ENCODE measurements at regions not wholly inside any gene's neighbourhood (a gene's known extent, or its start where the extent isn't known, plus 50 kb on each side); places are given as distances from the start of the nearest gene placed in this dataset.

GRCh38 chr5:155416765-155417164 lies 403.2 kb downstream of the KIF4B start:
- TF ChIP-seq, protein P1, sequence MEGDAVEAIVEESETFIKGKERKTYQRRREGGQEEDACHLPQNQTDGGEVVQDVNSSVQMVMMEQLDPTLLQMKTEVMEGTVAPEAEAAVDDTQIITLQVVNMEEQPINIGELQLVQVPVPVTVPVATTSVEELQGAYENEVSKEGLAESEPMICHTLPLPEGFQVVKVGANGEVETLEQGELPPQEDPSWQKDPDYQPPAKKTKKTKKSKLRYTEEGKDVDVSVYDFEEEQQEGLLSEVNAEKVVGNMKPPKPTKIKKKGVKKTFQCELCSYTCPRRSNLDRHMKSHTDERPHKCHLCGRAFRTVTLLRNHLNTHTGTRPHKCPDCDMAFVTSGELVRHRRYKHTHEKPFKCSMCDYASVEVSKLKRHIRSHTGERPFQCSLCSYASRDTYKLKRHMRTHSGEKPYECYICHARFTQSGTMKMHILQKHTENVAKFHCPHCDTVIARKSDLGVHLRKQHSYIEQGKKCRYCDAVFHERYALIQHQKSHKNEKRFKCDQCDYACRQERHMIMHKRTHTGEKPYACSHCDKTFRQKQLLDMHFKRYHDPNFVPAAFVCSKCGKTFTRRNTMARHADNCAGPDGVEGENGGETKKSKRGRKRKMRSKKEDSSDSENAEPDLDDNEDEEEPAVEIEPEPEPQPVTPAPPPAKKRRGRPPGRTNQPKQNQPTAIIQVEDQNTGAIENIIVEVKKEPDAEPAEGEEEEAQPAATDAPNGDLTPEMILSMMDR (conservative IDR thresholded peaks at IDR 0.05): no peak
- TF ChIP-seq EZH2 (IDR thresholded peaks at IDR 0.05; ENCODE audit: low read depth): no peak

All from PC-9 (cell line).